ENCODE measurements at regions not wholly inside any gene's neighbourhood (a gene's known extent, or its start where the extent isn't known, plus 50 kb on each side); places are given as distances from the start of the nearest gene placed in this dataset.

DNA sequence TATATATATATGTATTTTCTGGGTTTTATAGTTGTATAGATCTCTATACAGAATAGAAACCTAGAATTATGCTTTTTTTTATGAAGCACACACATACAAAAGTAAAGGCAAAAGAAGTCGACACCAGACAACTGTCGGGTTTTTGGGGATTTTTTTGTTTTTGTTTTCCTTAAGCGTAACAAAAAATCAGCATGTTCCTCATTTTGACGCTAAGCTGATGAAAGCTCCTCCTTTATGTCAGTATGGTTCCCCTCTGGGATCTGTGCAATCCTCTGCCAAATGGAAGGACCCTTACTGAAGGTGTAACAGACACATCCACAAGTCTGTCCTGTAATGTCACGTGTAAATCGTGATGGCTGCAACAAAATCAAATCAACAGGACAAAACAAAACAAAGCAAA is 226.2 kb downstream of the RHOU start:
- no peak overlapping the region for H2AFZ ChIP-seq (ENCODE audit: low read depth, low read length)
- H3K9ac ChIP-seq (ENCODE audit: low read length): no peak overlapping the region
- no peaks in the 10 kb centered on the region for H3K79me2 ChIP-seq (replicated peaks; ENCODE audit: insufficient read depth, low read length)
- H3K4me3 ChIP-seq (ENCODE audit: low read length): no peak overlapping the region
- H3F3A ChIP-seq (ENCODE audit: insufficient read depth, low read length, poor library complexity, severe bottlenecking): no peaks in the 10 kb centered on the region
- no peaks in the 10 kb centered on the region for H3K9me3 ChIP-seq (ENCODE audit: low read length)
- TF ChIP-seq POLR2AphosphoS5 (IDR thresholded peaks at IDR 0.05) (no peak), RAD21 (conservative IDR thresholded peaks at IDR 0.05) (no peak), EZH2 (IDR thresholded peaks at IDR 0.05; ENCODE audit: borderline replicate concordance, insufficient read depth, low read length, poor library complexity, severe bottlenecking) (no peak)
- no peaks in the 10 kb centered on the region for H3K9me2 ChIP-seq (ENCODE audit: insufficient read depth, low read length)
- no peak overlapping the region for H3K27ac ChIP-seq (ENCODE audit: low read length)
- H3K27me3 ChIP-seq (ENCODE audit: insufficient read depth, low read depth, low read length): no peaks in the 10 kb centered on the region
- no peak overlapping the region for H3K4me2 ChIP-seq (ENCODE audit: low read length)
- H4K20me1 ChIP-seq (ENCODE audit: insufficient read depth): no peaks in the 10 kb centered on the region
- no peaks in the 10 kb centered on the region for H3K36me3 ChIP-seq (ENCODE audit: insufficient read depth, low read length)

DNA sequence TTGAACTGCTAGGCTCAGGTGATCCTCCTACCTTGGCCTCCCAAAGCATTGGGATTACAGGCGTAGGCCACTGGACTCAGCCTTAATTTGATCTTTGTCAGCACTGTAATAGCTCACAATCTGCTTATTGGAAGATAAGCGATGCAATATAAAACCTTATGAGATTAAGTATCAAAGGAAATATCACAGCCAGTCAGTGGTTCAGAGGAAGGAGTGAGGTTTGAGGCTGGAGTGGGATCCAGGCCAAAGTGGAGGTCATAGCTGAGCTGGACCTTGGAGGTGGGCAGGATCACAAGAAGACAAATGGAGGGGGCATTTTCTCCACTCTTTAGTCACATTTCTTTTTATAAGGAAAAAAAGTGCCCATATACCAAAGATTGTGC is 228.5 kb downstream of the RHOU start:
- Histone ChIP-seq H3K4me3 (ENCODE audit: low read length) (no peak overlapping the region), H3K79me2 (replicated peaks; ENCODE audit: insufficient read depth, low read length) (no peaks in the 10 kb centered on the region), H3K4me2 (ENCODE audit: low read length) (no peak overlapping the region), H3K27ac (ENCODE audit: low read length) (no peak overlapping the region), H3K36me3 (ENCODE audit: insufficient read depth, low read length) (no peaks in the 10 kb centered on the region), H3K9me2 (ENCODE audit: insufficient read depth, low read length) (no peaks in the 10 kb centered on the region), H3F3A (ENCODE audit: insufficient read depth, low read length, poor library complexity, severe bottlenecking) (no peaks in the 10 kb centered on the region), H4K20me1 (ENCODE audit: insufficient read depth) (no peaks in the 10 kb centered on the region), H3K9ac (ENCODE audit: low read length) (no peak overlapping the region), H2AFZ (ENCODE audit: low read depth, low read length) (no peak overlapping the region), H3K9me3 (ENCODE audit: low read length) (no peaks in the 10 kb centered on the region), H3K27me3 (ENCODE audit: insufficient read depth, low read depth, low read length) (no peaks in the 10 kb centered on the region)
- TF ChIP-seq SMC3 (conservative IDR thresholded peaks at IDR 0.05; ENCODE audit: poor library complexity) (no peak), MXI1 (conservative IDR thresholded peaks at IDR 0.05; ENCODE audit: poor library complexity, severe bottlenecking) (no peak), EP300 (conservative IDR thresholded peaks at IDR 0.05; ENCODE audit: poor library complexity, severe bottlenecking) (no peak), RAD21 (conservative IDR thresholded peaks at IDR 0.05) (no peak), EZH2 (IDR thresholded peaks at IDR 0.05; ENCODE audit: borderline replicate concordance, insufficient read depth, low read length, poor library complexity, severe bottlenecking) (no peak), POLR2AphosphoS5 (IDR thresholded peaks at IDR 0.05) (no peak), TAF1 (IDR thresholded peaks at IDR 0.05; ENCODE audit: low read depth) (no peak)
- TF ChIP-seq, protein P1, sequence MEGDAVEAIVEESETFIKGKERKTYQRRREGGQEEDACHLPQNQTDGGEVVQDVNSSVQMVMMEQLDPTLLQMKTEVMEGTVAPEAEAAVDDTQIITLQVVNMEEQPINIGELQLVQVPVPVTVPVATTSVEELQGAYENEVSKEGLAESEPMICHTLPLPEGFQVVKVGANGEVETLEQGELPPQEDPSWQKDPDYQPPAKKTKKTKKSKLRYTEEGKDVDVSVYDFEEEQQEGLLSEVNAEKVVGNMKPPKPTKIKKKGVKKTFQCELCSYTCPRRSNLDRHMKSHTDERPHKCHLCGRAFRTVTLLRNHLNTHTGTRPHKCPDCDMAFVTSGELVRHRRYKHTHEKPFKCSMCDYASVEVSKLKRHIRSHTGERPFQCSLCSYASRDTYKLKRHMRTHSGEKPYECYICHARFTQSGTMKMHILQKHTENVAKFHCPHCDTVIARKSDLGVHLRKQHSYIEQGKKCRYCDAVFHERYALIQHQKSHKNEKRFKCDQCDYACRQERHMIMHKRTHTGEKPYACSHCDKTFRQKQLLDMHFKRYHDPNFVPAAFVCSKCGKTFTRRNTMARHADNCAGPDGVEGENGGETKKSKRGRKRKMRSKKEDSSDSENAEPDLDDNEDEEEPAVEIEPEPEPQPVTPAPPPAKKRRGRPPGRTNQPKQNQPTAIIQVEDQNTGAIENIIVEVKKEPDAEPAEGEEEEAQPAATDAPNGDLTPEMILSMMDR (IDR thresholded peaks at IDR 0.05; ENCODE audit: poor library complexity, severe bottlenecking): no peak
- TF ChIP-seq, protein P2, sequence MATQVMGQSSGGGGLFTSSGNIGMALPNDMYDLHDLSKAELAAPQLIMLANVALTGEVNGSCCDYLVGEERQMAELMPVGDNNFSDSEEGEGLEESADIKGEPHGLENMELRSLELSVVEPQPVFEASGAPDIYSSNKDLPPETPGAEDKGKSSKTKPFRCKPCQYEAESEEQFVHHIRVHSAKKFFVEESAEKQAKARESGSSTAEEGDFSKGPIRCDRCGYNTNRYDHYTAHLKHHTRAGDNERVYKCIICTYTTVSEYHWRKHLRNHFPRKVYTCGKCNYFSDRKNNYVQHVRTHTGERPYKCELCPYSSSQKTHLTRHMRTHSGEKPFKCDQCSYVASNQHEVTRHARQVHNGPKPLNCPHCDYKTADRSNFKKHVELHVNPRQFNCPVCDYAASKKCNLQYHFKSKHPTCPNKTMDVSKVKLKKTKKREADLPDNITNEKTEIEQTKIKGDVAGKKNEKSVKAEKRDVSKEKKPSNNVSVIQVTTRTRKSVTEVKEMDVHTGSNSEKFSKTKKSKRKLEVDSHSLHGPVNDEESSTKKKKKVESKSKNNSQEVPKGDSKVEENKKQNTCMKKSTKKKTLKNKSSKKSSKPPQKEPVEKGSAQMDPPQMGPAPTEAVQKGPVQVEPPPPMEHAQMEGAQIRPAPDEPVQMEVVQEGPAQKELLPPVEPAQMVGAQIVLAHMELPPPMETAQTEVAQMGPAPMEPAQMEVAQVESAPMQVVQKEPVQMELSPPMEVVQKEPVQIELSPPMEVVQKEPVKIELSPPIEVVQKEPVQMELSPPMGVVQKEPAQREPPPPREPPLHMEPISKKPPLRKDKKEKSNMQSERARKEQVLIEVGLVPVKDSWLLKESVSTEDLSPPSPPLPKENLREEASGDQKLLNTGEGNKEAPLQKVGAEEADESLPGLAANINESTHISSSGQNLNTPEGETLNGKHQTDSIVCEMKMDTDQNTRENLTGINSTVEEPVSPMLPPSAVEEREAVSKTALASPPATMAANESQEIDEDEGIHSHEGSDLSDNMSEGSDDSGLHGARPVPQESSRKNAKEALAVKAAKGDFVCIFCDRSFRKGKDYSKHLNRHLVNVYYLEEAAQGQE (IDR thresholded peaks at IDR 0.05; ENCODE audit: borderline replicate concordance): no peak
